Kidney (tissue), 13 donors: ENCODE measurements at regions not wholly inside any gene's neighbourhood (a gene's known extent, or its start where the extent isn't known, plus 50 kb on each side); places are given as distances from the start of the nearest gene placed in this dataset.
"Not testable (repeated sequence)": the region's sequence is repeated elsewhere in the genome, so short reads cannot be mapped to it uniquely, and the experiment has no call there.

Source experiments
- DNase-seq, 5 donors: peaks; one replicate each; pipeline ENCODE4 v3.0.0-alpha.2; 2013 to 2020
- FAIRE-seq: peaks from 2 replicates; lab custom pipeline; 2012; peaks lifted over from hg19 to GRCh38; lab: Jason Lieb, UNC
- H3K27ac ChIP-seq, 2 donors: one replicate each; pipeline ENCODE4 v1.7.0; 2013; ENCODE audit warnings: low read depth in 2 of 2, low read length in 2 of 2, inconsistent platforms in 1 of 2
- H3K27me3 ChIP-seq: one replicate; pipeline ENCODE4 v1.7.1; 2013; ENCODE audit warnings: low read length, inconsistent platforms; ENCODE audit not compliant: control insufficient read depth, insufficient read depth
- H3K36me3 ChIP-seq, 3 donors: one replicate each; pipeline versions ENCODE4 v1.7.0 to v1.7.1; 2013; ENCODE audit warnings: low read length in 3 of 3, control low read depth in 1 of 3, inconsistent platforms in 1 of 3; ENCODE audit not compliant: insufficient read depth in 3 of 3, control insufficient read depth in 2 of 3
- H3K4me1 ChIP-seq, 3 donors: one replicate each; pipeline versions ENCODE4 v1.7.0 to v1.7.1; 2013; ENCODE audit warnings: low read length in 3 of 3, inconsistent platforms in 1 of 3, low read depth in 1 of 3; ENCODE audit not compliant: control insufficient read depth in 2 of 3, insufficient read depth in 2 of 3
- H3K4me3 ChIP-seq, 3 donors: one replicate each; pipeline versions ENCODE4 v1.7.0 to v1.8.1; 2013; ENCODE audit warnings: low read length in 3 of 3, control low read depth in 1 of 3, inconsistent platforms in 1 of 3
- H3K9ac ChIP-seq, 3 donors: one replicate each; pipeline versions ENCODE4 v1.7.0 to v1.7.1; 2013; ENCODE audit warnings: low read length in 3 of 3, control low read depth in 1 of 3, inconsistent platforms in 1 of 3
- H3K9me3 ChIP-seq, 3 donors: one replicate each; pipeline versions ENCODE4 v1.7.0 to v1.7.1; 2013; ENCODE audit warnings: low read length in 3 of 3, control low read depth in 1 of 3, inconsistent platforms in 1 of 3; ENCODE audit not compliant: control insufficient read depth in 2 of 3, insufficient read depth in 1 of 3
- intact Hi-C: fragments of 100-400 bp; cut with DNase I; formaldehyde crosslinking; loops from one replicate; pipeline ENCODE4 v1.11.1; 2022
- TF ChIP-seq, protein P1 (sequence below): IDR thresholded peaks from 3 replicates; pipeline ENCODE4 v1.5.1; 2012; ENCODE audit warnings: mild to moderate bottlenecking, moderate library complexity, borderline replicate concordance; ENCODE audit not compliant: insufficient read depth; ENCODE audit errors: extremely low read depth
- donor health status: control.
- donor health status: control.
- donor health status: control.
- donor health status: control.
- donor health status: control.
- donor health status: DM: yes; HTN: yes; CAD: no.
- donor health status: Normal renal cell carcinoma (clear cell type).

DNA sequence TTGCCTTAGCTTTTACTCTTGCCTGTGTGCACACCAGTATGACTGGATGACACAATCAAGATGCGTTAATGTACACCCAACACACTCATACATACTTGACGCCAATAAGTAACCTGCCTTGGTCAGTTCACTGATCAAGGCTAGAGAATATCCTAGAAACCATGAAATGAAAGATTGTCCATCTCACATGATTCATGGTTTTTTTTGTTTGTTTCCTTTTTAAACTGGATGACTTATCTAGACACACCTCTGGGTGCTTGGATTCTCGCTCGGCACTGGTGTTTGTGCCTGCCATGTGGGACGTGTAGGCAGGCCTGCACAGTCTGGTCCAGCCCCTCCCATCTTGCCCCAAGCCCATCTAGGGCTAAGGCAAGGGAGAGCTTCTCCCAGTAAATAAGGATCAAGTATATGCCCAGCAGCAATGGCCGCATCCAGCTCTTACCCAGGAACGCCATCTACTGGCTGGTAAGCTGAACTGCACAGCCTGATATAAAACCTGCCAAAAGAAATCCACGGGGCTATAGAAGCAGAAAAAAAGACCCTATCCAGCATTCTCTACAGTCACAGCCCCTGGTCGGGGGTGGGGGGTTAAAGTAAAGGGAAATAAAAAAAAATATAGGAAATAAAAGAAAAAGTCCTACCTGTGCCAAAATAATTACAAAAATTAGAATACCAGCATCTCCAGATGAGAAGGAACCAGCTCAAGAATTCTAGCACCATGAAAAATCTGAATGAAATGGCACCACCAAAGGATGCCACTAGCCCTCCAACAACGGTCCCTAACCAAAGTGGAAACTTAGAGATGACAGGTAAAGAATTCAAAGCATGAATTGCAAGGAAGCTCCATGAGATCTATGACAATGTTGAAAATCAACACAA lies 73.3 kb downstream of the OTOR start:
- Histone ChIP-seq H3K27me3 (no peaks in the 10 kb centered on the region), H3K27ac (no peak overlapping the region), H3K9ac (no peak overlapping the region), H3K36me3 (no peaks in the 10 kb centered on the region), H3K9me3 (peaks cover 0 to 4% (median 0%) of the 10 kb centered on the region in 3 donors), H3K4me1 (no peaks in the 10 kb centered on the region), H3K4me3 (no peak overlapping the region)
- no peak for FAIRE-seq
- intact Hi-C loops: no loop called here
- TF ChIP-seq, protein P1, sequence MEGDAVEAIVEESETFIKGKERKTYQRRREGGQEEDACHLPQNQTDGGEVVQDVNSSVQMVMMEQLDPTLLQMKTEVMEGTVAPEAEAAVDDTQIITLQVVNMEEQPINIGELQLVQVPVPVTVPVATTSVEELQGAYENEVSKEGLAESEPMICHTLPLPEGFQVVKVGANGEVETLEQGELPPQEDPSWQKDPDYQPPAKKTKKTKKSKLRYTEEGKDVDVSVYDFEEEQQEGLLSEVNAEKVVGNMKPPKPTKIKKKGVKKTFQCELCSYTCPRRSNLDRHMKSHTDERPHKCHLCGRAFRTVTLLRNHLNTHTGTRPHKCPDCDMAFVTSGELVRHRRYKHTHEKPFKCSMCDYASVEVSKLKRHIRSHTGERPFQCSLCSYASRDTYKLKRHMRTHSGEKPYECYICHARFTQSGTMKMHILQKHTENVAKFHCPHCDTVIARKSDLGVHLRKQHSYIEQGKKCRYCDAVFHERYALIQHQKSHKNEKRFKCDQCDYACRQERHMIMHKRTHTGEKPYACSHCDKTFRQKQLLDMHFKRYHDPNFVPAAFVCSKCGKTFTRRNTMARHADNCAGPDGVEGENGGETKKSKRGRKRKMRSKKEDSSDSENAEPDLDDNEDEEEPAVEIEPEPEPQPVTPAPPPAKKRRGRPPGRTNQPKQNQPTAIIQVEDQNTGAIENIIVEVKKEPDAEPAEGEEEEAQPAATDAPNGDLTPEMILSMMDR: peak; percentile 65
- DNase-seq: peak in 3 of 5 donors; percentile 14 to 38 (median 17)

DNA sequence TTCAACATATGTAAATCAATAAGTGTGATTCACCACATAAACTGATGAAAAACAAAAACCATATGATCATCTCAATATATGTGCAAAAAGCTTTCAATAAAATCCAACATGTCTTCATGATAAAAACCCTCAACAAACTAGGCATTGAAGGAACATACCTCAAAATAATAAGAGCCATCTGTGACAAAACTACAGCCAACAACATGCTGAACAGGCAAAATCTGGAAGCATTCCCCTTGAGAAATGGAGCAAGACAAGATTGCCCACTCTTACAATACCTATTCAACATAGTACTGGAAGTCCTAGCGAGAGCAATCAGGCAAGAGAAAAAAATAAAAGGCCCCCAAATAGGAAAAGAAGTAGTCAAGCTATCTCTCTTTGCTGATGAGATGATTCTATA lies 76.5 kb downstream of the OTOR start:
- Histone ChIP-seq H3K4me3 (no peak overlapping the region), H3K4me1 (no peaks in the 10 kb centered on the region), H3K27me3 (no peaks in the 10 kb centered on the region), H3K9me3 (peaks cover 0 to 4% (median 0%) of the 10 kb centered on the region in 3 donors), H3K9ac (no peak overlapping the region), H3K27ac (no peak overlapping the region), H3K36me3 (no peaks in the 10 kb centered on the region)
- FAIRE-seq: no peak
- no peak for DNase-seq
- TF ChIP-seq, protein P1: no peak
- intact Hi-C loops: no loop called here

DNA sequence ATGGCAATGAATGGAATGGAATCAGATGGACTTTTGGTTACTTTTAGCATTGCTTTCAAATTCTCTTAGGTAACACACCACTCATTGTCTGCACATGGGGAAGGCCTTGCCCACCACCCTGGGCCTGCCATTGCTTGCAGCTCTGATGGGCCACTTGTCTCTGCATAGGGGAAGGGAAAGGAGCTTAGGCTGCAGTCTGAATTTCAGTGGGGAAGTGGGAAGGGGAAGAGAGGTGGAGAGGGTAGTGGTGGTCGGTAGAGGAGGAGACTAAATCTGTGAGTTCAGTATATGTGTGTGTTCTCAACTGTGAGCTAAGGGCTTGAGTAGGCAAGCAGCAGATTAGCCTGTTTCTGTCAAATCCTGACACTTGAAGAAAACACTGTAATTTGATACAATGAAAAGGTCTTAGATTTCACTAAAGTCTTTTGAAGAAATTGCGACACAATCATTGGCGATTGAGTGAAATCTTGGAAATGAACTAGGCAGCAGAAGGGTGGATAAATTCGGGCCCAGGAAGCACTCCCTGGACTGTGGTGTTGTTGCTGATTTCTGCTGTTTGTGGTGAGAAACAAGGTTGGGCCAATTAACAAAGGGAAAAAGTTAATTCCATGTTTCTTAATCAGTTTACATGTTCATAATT lies 80.6 kb downstream of the OTOR start:
- peak in 1 of 5 donors; percentile 3 for DNase-seq
- Histone ChIP-seq H3K9me3 (peaks cover 0 to 2% (median 0%) of the 10 kb centered on the region in 3 donors), H3K27ac (no peak overlapping the region), H3K27me3 (no peaks in the 10 kb centered on the region), H3K9ac (no peak overlapping the region), H3K4me3 (no peak overlapping the region), H3K36me3 (no peaks in the 10 kb centered on the region), H3K4me1 (no peaks in the 10 kb centered on the region)
- no peak for FAIRE-seq
- intact Hi-C loops: no loop called here
- TF ChIP-seq, protein P1: no peak

DNA sequence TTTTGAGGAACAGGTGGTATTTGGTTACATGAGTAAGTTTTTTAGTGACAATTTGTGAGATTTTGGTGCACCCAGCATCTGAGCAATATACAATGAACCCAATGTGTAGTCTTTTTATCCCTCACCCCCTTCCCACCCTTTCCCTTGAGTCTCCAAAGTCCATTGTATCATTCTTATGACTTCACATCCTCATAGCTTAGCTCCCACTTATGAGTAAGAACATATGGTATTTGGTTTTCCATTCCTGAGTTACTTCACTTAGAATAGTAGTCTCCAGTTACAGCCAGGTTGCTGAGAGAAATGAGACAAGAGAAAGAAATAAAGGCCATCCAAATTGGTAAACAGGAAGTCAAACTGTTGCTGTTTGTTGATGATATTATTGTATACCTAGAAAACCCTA lies 87.5 kb downstream of the OTOR start:
- H3K27me3 ChIP-seq, FAIRE-seq: not testable (repeated sequence)

More for the DNA sequence above, 87.5 kb downstream of the OTOR start:
- H3K36me3 ChIP-seq, H3K4me1 ChIP-seq, H3K9ac ChIP-seq, H3K27ac ChIP-seq, H3K4me3 ChIP-seq, DNase-seq, intact Hi-C loops, H3K9me3 ChIP-seq: not testable (repeated sequence)
